GM13976 (cell line): ENCODE measurements at regions not wholly inside any gene's neighbourhood (a gene's known extent, or its start where the extent isn't known, plus 50 kb on each side); places are given as distances from the start of the nearest gene placed in this dataset.

Experiments used
- DNase-seq: peaks from one replicate; pipeline ENCODE4 v3.0.0; 2012; ENCODE audit warnings: low spot score
- CTCF ChIP-seq: IDR thresholded peaks from 2 replicates; pipeline ENCODE4 v1.5.1; 2012; ENCODE audit warnings: borderline replicate concordance, mild to moderate bottlenecking; ENCODE audit not compliant: insufficient read depth; ENCODE audit errors: extremely low read depth, missing control alignments, control extremely low read depth
- in situ Hi-C: fragments of 300-500 bp; cut with MboI; formaldehyde crosslinking; loops from one replicate; pipeline ENCODE4 v1.12.0; 2022; ENCODE audit warnings: low sequenced_read_pairs, mixed read lengths, inconsistent platforms; ENCODE audit not compliant: unreplicated experiment

GRCh38 chr18:46296656-46297055 lies 192.5 kb downstream of the HAUS1 start:
- no peak for TF ChIP-seq CTCF
- no peak for DNase-seq
- in situ Hi-C loops, result loop anchor here (25.0 kb wide), 1 partner anchor 191 kb away; no protein-coding TSS in a partner anchor

- no peak for DNase-seq
- TF ChIP-seq CTCF, result no peak
- in situ Hi-C loops, result loop anchor here (25.0 kb wide), 1 partner anchor 190 kb away; no protein-coding TSS in a partner anchor
Observed at GRCh38 chr18:46297124-46297523, 192.9 kb downstream of the HAUS1 start.

- no peak for TF ChIP-seq CTCF
- DNase-seq, result no peak
- in situ Hi-C loops, result loop anchor here (25.0 kb wide), 1 partner anchor 190 kb away; no protein-coding TSS in a partner anchor
Observed at GRCh38 chr18:46297621-46298020, 193.4 kb downstream of the HAUS1 start.

GRCh38 chr18:46298511-46298910 lies 194.3 kb downstream of the HAUS1 start:
- in situ Hi-C loops, result loop anchor here (25.0 kb wide), 1 partner anchor 189 kb away; no protein-coding TSS in a partner anchor
- no peak for TF ChIP-seq CTCF
- no peak for DNase-seq

GRCh38 chr18:46299465-46300008 lies 195.4 kb downstream of the HAUS1 start:
- in situ Hi-C loops, result loop anchor here (25.0 kb wide), 1 partner anchor 188 kb away; no protein-coding TSS in a partner anchor

GRCh38 chr18:46301081-46301480 lies 196.9 kb downstream of the HAUS1 start:
- no peak for DNase-seq

More at GRCh38 chr18:46299465-46300008, 195.4 kb downstream of the HAUS1 start:
- no peak for TF ChIP-seq CTCF
- no peak for DNase-seq

More at GRCh38 chr18:46301081-46301480, 196.9 kb downstream of the HAUS1 start:
- in situ Hi-C loops, result no loop called here
- no peak for TF ChIP-seq CTCF
